MM.1S (cell line): ENCODE measurements at regions not wholly inside any gene's neighbourhood (a gene's known extent, or its start where the extent isn't known, plus 50 kb on each side); places are given as distances from the start of the nearest gene placed in this dataset.
A peak's percentile ranks its signal among the peaks of the same experiment; 100 is the strongest.

Experiments
- DNase-seq: peaks from one replicate; pipeline ENCODE4 v3.0.0-alpha.2; 2015
- H2AFZ ChIP-seq: fragments of 300-600 bp; sonication (generic); 2 replicates; pipeline ENCODE4 v1.6.0; 2016; ENCODE audit warnings: antibody characterized with exemption, low read length
- H3F3A ChIP-seq: fragments of 300-600 bp; sonication (generic); 2 replicates; pipeline ENCODE4 v1.6.1; 2016; ENCODE audit warnings: mild to moderate bottlenecking, antibody characterized with exemption, low read length, moderate library complexity, mixed read lengths; ENCODE audit not compliant: insufficient read depth
- H3K27ac ChIP-seq: fragments of 300-600 bp; sonication (generic); 2 replicates; pipeline ENCODE4 v1.5.1; 2016; ENCODE audit warnings: mild to moderate bottlenecking, low read length
- H3K27me3 ChIP-seq: fragments of 300-600 bp; sonication (generic); replicated peaks from 2 replicates; pipeline ENCODE4 v1.6.0; 2016; ENCODE audit warnings: low read length; ENCODE audit not compliant: insufficient read depth
- H3K36me3 ChIP-seq: fragments of 300-600 bp; sonication (generic); replicated peaks from 2 replicates; pipeline ENCODE4 v1.6.1; 2016; ENCODE audit warnings: mild to moderate bottlenecking, low read length, mixed read lengths; ENCODE audit not compliant: insufficient read depth
- H3K4me1 ChIP-seq: fragments of 300-600 bp; sonication (generic); 2 replicates; pipeline ENCODE4 v1.6.1; 2016; ENCODE audit warnings: low read length, mixed read lengths
- H3K4me2 ChIP-seq: fragments of 300-600 bp; sonication (generic); 2 replicates; pipeline ENCODE4 v1.6.0; 2016; ENCODE audit warnings: low read depth, low read length
- H3K4me3 ChIP-seq: fragments of 300-600 bp; sonication (generic); 2 replicates; pipeline ENCODE4 v1.5.1; 2016; ENCODE audit warnings: low read length, mixed read lengths
- H3K79me2 ChIP-seq: fragments of 300-600 bp; sonication (generic); 2 replicates; pipeline ENCODE4 v1.6.1; 2016; ENCODE audit warnings: mixed run types, low read length, mixed read lengths
- H3K9ac ChIP-seq: fragments of 300-600 bp; sonication (generic); 2 replicates; pipeline ENCODE4 v1.6.1; 2016; ENCODE audit warnings: low read length, mixed read lengths
- H3K9me2 ChIP-seq: fragments of 300-600 bp; sonication (generic); replicated peaks from 2 replicates; pipeline ENCODE4 v1.6.1; 2016; ENCODE audit warnings: mild to moderate bottlenecking, low read length, mixed read lengths; ENCODE audit not compliant: insufficient read depth
- H3K9me3 ChIP-seq: fragments of 300-600 bp; sonication (generic); replicated peaks from 2 replicates; pipeline ENCODE4 v1.6.1; 2016; ENCODE audit warnings: mild to moderate bottlenecking, low read length, mixed read lengths; ENCODE audit not compliant: insufficient read depth
- H4K20me1 ChIP-seq: fragments of 300-600 bp; sonication (generic); 2 replicates; pipeline ENCODE4 v1.6.1; 2016; ENCODE audit warnings: mild to moderate bottlenecking, low read length, moderate library complexity, mixed read lengths; ENCODE audit not compliant: insufficient read depth
- EZH2 ChIP-seq: fragments of 300-600 bp; sonication (generic); optimal IDR thresholded peaks from 2 replicates; pipeline ENCODE3; 2017; ENCODE audit warnings: low read depth, mild to moderate bottlenecking, antibody characterized with exemption, low read length, mixed read lengths
- EZH2phosphoT487 ChIP-seq: fragments of 300-600 bp; sonication (generic); IDR thresholded peaks from 2 replicates; pipeline ENCODE4 v1.6.1; 2018; ENCODE audit warnings: antibody characterized with exemption, low read length
- TF ChIP-seq, protein P1 (sequence below): fragments of 300-600 bp; sonication (generic); IDR thresholded peaks from 2 replicates; pipeline ENCODE4 v1.5.1; 2016; ENCODE audit warnings: antibody characterized with exemption, low read length, mixed read lengths

DNA sequence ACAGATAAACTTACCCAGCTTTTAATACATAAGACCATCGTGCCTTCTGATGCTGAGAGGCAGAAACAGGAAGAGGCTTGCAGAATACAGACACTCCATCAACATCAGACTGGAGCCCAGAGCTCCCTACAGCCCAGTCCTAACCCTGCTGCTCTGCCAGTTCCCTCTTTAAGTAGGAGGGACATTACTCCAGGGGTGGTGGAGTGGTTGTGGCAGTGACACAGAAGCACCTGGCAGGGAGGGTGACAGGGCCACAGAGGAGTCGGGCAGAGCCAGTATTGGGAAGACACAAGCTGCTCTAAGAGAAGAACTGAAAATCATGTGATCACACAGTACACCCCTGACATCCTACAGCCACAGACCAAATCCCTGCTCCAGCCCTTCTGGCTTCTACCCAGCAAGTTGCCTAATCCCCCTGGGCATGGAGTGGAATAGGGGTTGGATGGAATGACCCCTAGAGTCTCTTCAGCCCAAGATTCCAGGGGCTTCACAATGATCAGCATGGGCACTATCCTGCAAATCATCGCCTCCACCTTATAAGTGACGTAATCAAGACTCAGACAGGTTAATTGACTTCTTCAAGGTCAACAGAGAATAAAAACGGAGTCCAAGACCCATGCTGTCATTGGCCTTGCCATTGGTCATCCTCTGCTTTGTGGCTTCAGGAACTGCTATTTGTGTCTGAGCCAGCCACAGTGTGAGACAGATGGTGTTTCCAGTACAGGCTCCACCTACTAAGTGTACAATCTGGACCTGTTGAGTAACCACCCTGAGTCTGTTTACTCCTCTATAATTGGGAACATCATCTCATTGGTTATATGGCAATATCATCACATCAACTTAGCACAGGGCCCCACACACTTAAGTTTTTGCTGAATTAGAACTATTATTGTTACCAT is 61.1 kb upstream of the ZMIZ1 start:
- Histone ChIP-seq H4K20me1 (no peaks in the 10 kb centered on the region), H2AFZ (0 out of 2 replicates have a peak overlapping the region, but pooled peaks have one; percentile 15), H3F3A (no peaks in the 10 kb centered on the region), H3K79me2 (no peaks in the 10 kb centered on the region), H3K36me3 (no peaks in the 10 kb centered on the region), H3K27me3 (no peaks in the 10 kb centered on the region), H3K27ac (no peak overlapping the region), H3K4me2 (no peak overlapping the region), H3K9ac (no peak overlapping the region), H3K4me3 (no peak overlapping the region), H3K9me3 (no peaks in the 10 kb centered on the region), H3K9me2 (no peaks in the 10 kb centered on the region), H3K4me1 (peaks cover 10% of the 10 kb centered on the region; the same call in 1 of the 2 replicates)
- TF ChIP-seq, protein P1, sequence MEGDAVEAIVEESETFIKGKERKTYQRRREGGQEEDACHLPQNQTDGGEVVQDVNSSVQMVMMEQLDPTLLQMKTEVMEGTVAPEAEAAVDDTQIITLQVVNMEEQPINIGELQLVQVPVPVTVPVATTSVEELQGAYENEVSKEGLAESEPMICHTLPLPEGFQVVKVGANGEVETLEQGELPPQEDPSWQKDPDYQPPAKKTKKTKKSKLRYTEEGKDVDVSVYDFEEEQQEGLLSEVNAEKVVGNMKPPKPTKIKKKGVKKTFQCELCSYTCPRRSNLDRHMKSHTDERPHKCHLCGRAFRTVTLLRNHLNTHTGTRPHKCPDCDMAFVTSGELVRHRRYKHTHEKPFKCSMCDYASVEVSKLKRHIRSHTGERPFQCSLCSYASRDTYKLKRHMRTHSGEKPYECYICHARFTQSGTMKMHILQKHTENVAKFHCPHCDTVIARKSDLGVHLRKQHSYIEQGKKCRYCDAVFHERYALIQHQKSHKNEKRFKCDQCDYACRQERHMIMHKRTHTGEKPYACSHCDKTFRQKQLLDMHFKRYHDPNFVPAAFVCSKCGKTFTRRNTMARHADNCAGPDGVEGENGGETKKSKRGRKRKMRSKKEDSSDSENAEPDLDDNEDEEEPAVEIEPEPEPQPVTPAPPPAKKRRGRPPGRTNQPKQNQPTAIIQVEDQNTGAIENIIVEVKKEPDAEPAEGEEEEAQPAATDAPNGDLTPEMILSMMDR = no peak
- TF ChIP-seq EZH2phosphoT487 (no peak), EZH2 (no peak)
- DNase-seq = no peak

- no peak for DNase-seq
- Histone ChIP-seq H3K79me2 (no peaks in the 10 kb centered on the region), H4K20me1 (no peaks in the 10 kb centered on the region), H3K27me3 (no peaks in the 10 kb centered on the region), H2AFZ (no peak overlapping the region), H3F3A (no peaks in the 10 kb centered on the region), H3K27ac (no peak overlapping the region), H3K4me1 (peaks cover 10% of the 10 kb centered on the region; the same call in 1 of the 2 replicates), H3K4me2 (no peak overlapping the region), H3K4me3 (no peak overlapping the region), H3K9ac (no peak overlapping the region), H3K9me2 (no peaks in the 10 kb centered on the region), H3K36me3 (no peaks in the 10 kb centered on the region), H3K9me3 (no peaks in the 10 kb centered on the region)
- no peak for TF ChIP-seq EZH2
- TF ChIP-seq, protein P1 = no peak
These were observed 59.6 kb upstream of the ZMIZ1 start for GRCh38 chr10:79009145-79009544.

GRCh38 chr10:79012567-79012966 is 56.2 kb upstream of the ZMIZ1 start:
- Histone ChIP-seq H3K36me3 (no peaks in the 10 kb centered on the region), H3K9me2 (no peaks in the 10 kb centered on the region), H2AFZ (no peak overlapping the region), H3K27ac (no peak overlapping the region), H3K79me2 (no peaks in the 10 kb centered on the region), H3K9me3 (no peaks in the 10 kb centered on the region), H4K20me1 (no peaks in the 10 kb centered on the region), H3K4me1 (peaks cover 7% of the 10 kb centered on the region; the same call in 1 of the 2 replicates), H3K9ac (no peak overlapping the region), H3K4me2 (no peak overlapping the region), H3F3A (no peaks in the 10 kb centered on the region), H3K4me3 (no peak overlapping the region), H3K27me3 (no peaks in the 10 kb centered on the region)
- no peak for DNase-seq
- TF ChIP-seq, protein P1 = no peak
- TF ChIP-seq EZH2phosphoT487 (no peak), EZH2 (no peak)
